Stimulated activated CD8-positive, alpha-beta memory T cell treated with anti-CD3 and anti-CD28 coated beads, Interleukin-15, amount 100 ng/mL, for 24 hours (primary cell): ENCODE measurements at regions not wholly inside any gene's neighbourhood (a gene's known extent, or its start where the extent isn't known, plus 50 kb on each side); places are given as distances from the start of the nearest gene placed in this dataset.
"Not testable (repeated sequence)": the region's sequence is repeated elsewhere in the genome, so short reads cannot be mapped to it uniquely, and the experiment has no call there.

ENCODE experiments used
- DNase-seq: peaks from one replicate; pipeline ENCODE4 v3.0.0-alpha.2; 2020; ENCODE audit warnings: low read depth

DNA sequence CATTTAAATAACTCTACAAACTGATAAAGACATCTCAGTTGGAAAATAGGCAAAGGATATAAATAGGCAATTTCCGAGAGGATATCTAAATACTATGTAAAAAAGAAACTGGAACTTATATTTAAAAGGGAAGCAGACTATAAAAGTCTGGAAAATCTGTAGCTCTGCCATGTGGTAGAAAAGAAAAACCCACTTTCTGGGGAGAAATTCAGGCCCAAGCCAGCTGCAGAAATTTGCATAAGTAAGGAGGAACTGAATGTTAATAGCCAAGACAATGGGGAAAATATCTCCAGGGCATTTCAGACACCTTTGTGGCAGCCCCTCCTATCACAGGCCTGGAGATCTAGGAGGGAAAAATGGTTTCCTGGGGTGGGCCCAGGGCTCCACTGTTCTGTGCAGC is 97.8 kb upstream of the ZBED5 start:
- DNase-seq, result no peak

DNA sequence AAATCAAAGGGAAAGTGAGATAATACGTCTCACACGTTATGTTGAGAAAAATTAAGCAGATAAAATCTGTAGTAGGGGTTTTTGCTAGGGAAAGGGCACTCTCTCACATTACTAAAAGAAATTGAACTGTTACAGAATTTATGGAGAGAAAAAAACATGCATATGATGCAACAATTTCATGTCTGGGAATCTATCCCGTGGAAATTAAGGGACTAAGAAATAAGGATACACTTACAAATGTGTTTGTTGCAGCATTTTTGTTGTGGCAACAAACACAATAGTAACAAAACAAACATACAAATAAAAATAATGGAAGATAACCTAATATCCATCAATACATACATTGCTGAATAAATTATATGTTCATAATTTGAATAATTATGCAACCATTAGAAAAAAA is 96.3 kb upstream of the ZBED5 start:
- DNase-seq, result no peak

DNA sequence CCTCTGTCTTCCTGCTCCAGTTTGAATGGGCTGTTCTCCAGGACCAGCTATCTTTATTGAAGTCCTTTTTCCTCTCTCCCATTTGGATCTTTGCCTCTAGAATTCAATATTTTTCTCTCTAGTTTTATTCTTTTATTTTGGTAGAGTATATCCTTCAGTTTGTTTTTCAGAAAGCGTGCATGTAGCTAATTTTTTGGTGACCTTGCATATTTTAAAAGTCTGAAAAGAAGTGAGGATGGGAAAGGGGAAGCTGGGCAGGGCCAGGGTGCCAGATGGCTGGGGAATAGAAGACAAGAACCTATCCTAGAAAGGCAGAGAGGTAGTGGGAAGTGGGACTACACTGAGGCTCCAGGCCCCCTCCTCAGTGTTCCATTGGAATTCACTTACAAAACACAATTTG is 95.0 kb upstream of the ZBED5 start:
- DNase-seq, result no peak

DNA sequence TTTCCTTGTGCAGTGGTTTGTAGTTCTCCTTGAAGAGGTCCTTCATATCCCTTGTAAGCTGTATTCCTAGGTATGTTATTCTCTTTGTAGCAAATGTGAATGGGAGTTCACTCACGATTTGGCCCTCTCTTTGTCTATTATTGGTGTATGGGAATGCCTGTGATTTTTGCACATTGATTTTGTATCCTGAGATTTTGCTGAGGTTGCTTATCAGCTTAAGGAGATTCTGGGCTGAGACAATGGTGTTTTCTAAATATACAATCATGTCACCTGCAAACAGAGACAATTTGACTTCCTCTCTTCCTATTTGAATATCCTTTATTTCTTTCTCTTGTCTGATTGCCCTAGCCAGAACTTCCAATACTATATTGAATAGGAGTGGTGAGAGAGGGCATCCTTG is 90.1 kb upstream of the ZBED5 start:
- DNase-seq, result not testable (repeated sequence)

DNA sequence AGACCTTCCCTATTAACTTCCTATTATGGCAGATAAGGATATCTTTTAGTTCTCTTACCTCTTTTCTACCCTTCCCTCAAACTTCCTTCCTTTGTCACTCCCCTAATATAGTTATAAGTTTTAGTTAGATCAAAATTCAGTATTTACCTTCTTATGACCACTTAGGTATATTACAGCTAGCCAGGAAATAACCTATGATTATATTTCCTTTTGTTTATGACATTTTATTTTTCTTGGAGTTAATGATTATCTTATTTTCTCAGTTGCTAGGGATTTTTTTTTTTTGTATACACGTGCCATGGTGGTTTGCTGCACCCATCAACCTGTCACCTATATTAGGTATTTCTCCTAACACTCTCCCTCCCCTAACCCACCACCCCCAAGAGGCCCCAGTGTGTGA is 88.2 kb upstream of the ZBED5 start:
- no peak for DNase-seq

DNA sequence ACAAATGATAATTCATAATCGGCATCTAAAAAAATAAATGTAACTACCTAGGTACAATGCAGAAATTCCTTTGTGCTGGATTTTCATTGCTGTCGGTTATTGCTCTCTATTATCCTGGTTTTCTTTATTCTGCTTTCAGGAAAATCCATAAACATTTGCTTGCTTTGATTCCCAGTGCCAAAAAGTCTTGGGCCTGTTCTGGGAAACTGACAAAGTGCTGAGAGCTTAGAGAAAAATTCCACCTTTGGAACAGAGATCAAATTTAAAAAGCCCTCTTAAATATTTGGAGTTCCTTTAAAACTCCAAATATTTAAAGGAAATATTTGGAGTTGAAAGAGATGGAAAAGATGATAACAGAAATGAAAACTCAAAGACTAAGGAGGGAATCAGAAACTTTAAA is 87.3 kb upstream of the ZBED5 start:
- no peak for DNase-seq

DNA sequence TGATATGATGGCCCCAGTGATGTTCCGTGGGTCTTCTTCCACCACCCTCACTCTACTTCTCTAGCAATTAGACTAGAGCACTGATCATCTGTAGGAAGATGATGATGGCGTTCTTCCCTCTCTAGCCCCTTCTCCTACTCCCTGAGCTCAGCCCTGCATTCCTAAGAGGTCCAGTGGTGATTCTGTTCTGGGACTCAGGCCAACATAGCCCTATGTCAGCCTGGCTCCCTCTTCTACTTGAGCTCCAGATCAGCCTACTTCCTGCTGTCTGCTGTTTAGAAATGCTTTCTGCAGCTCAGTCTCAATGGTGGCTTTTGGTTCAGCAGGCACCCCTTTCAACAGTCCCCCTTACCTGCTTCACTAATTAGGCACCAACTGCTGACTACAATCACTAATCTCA is 86.1 kb upstream of the ZBED5 start:
- no peak for DNase-seq

DNA sequence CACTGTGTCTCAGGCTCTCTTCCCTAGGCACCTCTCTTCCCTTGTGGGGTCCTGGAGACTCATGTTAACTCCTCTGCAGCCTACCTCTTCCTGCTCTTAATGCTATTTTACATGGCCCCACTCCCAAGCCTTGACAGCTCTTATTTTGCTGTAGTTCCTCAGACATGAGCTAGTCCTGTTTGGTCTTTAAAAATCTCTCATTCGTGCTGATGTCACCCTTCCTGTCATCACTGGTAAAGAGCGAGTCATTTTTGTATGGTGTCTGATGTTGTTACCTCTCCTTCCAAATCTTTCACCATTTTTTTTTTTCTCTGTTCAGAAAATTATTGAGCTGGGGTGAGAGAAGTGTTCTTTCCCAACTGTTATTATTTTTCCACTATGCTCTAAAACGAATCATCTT is 84.8 kb upstream of the ZBED5 start:
- no peak for DNase-seq

DNA sequence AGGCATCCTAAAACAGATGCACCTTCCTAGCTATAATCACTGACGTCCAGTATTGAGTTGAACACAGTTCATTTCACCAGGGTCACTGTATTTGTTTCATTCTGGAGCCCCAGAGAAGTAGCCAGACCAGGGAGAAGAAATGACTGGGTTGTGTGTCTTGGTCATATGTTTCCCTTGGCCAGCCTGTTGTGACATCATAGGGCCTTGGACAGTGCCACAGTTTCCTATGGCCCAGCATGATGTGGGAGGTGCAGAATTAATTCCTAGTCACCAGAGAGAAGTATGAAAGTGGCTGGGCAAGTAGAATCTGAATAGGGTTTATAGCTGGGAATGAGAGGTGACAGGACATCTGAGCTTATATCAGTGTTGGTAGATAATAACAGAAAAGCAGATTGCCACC is 84.0 kb upstream of the ZBED5 start:
- DNase-seq, result no peak

DNA sequence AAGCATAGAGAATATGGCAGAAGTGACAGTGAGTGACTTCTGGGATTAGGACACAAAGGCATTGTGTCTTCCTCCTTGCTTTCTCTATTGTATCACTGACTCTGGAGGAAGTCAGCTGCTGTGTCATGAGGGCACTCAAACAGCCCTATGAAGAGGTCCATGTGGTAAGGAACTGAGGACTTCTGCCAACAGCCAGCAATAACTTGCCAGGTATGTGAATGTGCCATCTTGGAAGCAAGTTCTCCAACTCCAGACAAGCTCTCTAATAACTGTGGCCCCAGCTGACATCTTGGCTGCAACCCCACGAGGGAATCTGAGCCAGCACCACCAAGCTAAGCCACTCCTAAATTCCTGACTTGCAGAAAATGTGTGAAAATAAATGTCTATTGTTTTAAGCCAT is 83.6 kb upstream of the ZBED5 start:
- DNase-seq, result no peak

DNA sequence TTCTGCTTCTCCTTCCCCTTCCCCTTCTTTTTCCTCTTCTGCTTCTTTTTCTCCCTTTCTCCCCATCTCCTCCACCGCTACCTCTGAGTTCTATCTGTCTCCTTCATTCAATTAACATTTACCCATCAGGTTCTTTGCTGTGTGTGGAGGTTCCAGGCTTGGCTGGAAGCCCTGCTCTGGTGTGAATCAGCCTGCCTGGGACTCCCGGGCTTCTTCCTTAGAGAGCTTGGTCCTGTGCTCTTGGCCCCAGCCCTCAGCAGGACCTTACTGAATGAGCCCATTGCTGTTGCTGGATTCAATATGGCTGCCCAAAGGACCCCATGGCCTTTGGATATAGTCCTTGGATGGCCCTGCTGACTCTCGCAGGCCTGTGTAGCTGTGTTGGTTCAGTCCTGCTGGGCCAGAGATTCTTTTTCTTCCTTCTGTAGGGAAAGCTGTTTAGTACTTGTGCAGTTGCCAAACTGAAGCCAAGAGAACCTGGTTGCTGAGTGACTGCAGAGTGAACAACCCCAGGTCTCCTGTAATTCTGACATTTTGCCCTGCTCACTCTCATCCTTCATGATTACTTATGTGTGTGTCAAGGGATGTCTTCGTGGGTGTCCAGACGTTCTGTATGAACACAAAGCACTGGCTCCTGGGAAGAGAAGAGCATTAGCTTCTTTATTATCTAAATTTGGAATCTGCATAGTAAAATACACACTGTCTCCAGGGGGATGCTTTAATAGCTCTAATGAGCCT is 81.0 kb upstream of the ZBED5 start:
- no peak for DNase-seq

DNA sequence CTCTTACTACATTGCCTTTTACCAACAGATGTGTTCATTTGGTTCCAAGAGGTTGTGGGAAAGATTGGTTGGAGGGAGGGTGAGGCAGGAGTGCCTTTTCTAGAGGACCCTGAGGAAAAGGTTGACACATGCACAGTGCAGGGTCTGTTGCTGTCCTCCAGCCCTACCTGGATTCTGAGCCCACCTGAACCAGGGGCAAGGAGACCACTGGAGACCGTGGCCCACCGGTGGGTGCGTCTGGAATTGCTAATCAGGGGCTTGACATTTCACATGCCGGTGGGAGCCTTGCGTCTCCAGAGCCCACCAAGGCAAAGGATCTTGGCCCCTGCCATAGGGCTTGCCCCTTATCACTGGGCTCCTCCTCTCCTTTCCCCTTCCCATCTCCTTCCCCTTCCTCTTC is 80.4 kb upstream of the ZBED5 start:
- no peak for DNase-seq

DNA sequence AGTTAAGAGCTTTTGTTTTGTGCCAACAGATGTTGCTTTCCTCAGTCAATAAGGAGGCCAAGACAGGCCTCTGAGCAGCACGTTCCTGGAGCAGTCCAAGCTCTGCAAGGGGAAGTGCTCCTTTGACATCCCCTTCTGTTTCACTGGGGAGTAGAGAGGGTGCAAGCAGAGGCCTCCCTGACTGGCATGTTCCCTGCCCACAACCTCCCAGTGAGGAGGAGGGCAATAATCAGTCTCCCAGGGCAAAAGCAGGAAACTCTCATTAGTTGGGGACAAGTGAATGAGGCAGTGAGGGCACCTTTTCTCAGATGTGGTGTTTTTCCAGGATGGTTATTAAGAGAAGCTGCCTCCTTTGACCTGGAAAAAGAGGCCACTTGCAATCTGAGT is 79.5 kb upstream of the ZBED5 start:
- no peak for DNase-seq

DNA sequence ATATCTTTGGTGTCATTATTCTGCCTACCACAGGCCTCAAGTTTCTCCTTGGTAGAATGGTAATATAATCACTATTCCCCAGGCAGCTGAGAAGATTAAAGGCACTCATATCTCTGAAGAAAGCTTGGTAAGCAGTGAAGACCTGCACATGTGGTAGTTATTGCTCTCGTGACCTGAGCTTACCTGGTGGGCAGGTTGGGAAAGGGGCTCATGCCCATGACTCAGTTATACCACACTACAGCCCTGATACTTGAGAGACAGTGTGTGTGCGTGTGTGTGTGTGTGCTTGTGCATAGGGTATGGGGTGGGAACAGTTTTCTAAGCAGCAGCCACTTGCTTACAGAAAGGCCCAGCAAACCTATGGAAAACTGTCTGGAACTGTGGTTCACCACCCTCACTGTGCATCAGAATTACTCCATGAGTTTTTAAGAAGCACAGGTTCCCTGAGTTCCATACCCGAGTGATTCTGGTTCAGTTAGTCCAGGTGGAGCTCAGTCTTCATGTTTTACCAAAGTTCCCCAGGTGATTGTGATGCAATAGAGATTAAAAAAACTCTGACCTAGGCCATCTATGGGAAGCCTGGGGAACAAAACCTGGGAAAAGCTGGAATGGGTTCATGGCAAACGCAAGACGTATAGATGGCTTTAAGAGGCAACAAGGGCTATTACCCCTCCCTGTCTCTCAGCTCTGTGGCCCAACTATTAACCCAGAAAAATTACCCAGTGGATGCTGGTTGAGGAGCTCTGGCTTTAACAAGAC is 79.0 kb upstream of the ZBED5 start:
- no peak for DNase-seq

DNA sequence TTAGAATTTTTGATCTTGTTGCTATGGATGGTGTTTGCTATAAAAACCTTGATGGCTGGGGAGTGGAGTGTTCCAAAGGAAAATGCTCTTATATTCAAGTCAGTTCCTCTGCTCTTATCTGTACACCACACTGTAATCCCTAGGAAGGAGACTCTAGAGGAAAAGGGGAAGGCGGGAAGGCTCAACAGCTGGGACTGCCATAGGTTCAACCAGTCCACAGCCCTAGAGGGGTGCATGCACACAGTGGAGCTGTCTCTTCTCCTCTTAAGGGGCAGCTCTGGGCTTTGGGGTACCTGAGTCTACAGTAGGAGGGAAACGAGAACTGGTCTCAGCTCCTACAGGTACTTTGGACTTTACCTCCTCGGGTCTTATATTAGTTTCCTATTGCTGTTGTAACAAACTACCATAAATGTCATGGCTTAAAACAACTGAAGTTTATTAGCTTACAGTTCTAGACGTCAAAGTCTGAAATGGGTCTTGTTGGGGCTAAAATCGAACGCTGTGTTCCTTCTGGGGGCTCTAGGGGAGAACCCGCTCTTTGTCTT is 77.2 kb upstream of the ZBED5 start:
- DNase-seq, result no peak

DNA sequence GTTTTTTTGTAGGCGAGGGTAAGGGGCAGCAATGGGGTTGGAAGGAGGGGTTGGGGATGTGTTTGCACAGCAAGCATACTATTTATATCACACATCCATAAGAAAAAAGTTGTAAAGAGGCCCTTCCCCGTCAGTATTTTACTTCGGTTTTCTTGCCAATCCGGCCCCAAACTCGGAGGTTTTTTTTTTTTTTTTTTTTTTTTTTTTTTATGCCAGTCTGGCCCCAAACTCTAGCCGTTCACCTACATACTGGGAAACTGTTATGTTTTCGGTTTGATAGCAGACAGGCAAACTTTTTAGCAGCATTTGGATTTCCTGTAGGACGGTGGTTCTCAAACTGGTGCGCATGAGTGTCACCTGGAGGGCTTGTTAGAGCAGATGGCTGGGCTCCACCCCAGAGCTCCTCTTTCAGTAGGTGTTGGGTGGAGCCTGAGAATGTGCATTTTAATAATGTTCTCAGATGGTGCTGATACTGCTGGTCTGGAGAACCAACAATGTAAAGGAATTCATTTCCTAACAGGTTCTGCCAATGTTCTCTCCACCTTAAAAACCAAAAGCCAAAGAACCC is 76.5 kb upstream of the ZBED5 start:
- no peak for DNase-seq

DNA sequence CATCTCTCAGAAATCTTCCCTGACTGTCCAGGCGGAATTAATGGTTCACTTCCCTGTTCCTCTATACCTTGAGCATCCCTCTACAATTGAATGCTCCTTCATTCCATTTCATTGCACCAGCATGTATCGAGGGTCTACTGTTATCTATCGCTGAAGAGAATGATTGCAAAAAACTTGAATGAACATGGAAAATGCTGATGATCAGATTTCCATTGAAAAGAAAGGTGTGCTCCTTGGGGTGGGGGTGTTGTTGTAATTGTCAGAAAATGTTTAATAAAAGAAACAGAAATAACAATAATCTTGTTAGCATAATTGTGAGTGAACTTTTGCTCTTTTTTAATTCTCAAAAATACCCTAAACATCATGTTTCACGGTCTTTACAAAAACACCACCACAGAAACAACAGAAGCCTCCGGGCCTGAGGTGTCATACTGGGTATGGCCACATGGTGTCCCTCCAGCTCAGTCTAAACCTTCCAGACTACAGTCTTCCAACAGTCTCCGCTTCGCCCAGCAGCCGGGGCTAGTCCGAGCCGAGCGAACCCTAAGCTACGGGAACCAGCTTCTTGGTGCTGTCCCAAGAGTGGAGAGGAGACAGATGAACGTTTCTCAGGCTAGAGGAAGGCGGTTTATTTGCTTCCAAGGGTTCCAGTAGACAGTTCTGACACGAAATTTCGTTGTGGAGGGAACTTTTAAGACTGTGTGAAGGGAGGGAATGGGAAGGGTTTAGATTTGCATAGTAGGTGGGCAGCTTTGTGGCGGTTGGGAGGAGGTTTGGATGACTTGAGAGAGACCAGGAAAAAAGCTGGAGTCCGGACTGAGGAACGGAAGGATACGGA is 75.8 kb upstream of the ZBED5 start:
- peak; percentile 53 for DNase-seq

DNA sequence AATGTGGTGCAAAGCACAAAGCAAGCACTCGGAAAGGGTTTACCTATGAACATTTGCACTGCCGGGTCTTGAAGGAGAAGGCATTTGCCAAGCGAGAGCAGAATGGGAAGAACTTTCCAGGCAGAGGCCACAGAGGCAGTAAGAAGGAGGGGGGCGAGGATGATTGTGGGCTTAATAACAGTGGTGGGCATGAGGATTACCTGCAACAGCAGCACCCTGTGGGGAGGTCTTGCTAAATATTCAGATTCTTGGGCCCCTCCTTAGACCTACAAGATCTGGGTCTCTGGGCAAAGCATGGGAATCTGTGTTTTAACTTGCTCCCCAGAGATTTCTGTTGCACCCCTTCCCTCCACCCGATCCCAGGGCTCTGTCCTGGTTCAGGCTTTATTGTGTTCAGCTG is 75.1 kb upstream of the ZBED5 start:
- DNase-seq, result no peak

DNA sequence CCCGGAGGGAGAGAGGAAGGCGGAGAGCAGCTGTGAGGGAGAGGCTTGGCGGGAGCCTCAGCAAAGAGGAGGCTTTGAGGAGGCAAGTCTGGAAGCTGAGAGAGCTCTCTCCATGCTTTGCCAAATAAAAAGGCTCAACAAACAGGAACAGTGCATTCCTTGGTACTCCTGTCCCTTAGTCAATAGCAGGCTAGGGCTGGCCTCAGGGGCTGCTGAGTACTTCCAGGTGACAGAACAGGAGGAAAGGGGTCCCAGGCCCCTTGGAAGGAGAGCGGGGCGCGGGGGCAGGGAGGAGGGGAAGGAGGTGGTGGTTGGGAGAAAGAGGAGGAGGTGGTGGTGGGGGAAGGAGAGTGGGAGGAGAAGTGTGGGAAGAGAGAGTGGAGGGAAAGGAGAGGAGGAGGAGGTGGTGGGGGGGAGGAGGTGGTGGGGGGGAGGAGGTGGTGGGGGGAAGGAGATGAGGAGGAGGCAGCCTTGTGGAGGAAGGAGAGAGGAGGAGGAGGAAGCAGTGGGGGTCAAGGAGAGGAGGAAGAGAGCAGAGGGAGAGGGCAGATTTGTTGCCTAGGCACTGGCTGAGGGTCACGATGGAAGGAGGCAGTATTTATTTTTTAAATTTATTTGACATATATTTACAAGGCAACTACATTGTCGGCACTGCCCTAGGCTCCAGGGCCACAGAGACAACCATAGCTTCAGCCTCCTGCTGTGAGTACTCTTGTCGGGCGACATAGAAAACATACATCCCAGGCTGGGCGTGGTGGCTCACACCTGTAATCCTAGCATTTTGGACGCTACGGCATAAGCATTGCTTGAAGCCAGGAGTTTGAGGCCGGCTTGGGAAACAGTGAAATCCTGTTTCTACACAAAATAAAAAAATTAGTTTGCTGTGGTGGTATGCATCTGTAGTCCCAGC is 74.2 kb upstream of the ZBED5 start:
- DNase-seq, result no peak

DNA sequence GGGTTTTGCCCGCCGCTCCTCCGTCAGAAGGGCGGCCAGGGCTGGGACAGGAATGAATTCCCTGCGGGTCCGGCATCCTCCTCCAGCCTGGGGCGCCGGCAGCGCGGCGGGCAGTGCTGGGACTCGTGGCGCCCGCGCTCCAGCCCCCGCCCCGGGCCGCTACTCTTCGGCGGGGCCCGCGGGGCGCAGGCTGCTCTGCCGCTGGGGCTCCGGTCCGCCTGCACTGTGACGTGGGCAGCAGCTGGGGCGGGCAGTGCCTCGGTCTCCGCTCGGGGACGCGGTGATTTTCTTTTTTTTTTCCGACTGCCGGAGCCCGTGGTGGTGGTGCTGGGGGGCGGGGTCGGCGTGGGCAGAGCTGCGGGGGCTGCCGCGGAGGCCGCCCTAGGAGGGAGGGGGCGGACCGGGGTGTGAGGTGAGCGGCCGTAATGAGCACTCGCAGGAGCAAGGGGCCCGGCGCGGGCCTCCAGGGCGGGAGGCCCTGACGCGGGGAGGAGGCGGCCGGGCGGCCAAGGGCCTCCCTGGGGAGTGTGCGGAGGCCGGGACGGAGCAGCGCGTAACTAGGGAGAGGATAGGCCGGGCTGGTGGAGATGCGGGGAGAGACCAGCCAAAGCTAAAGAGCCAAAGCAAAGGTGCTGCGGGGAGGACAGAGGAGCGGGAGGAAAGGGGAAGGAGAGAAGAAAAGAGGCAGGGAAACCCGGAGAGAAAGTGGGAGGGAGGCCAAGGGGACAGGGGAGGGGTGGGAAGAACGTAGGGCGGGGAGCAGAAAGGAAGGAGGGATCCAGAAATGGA is 73.3 kb upstream of the ZBED5 start:
- no peak for DNase-seq
